ENCODE measurements at regions not wholly inside any gene's neighbourhood (a gene's known extent, or its start where the extent isn't known, plus 50 kb on each side); places are given as distances from the start of the nearest gene placed in this dataset.

DNA sequence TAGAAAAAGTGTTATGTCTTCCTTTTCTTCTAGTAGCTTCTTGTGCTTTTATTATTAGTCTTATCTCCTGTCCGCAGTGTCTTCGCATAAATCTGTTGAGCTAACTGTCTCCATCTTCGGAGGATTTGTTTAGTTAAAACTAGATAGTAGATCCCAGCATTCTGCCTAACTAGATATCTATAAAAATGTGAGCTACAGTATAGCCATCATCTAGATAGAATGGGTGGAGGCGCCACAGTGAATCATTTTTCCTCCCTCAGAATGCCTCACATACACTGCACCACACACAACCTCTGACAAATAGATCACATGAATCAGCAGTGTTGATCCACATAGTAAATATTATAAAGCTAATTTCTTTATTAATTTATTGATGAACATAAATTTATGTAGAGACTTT is 220.3 kb upstream of the GAS1 start:
- TF ChIP-seq, protein P1, sequence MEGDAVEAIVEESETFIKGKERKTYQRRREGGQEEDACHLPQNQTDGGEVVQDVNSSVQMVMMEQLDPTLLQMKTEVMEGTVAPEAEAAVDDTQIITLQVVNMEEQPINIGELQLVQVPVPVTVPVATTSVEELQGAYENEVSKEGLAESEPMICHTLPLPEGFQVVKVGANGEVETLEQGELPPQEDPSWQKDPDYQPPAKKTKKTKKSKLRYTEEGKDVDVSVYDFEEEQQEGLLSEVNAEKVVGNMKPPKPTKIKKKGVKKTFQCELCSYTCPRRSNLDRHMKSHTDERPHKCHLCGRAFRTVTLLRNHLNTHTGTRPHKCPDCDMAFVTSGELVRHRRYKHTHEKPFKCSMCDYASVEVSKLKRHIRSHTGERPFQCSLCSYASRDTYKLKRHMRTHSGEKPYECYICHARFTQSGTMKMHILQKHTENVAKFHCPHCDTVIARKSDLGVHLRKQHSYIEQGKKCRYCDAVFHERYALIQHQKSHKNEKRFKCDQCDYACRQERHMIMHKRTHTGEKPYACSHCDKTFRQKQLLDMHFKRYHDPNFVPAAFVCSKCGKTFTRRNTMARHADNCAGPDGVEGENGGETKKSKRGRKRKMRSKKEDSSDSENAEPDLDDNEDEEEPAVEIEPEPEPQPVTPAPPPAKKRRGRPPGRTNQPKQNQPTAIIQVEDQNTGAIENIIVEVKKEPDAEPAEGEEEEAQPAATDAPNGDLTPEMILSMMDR (IDR thresholded peaks at IDR 0.05; ENCODE audit: low read depth, low read length), result no peak
- TF ChIP-seq EZH2phosphoT487 (IDR thresholded peaks at IDR 0.05; ENCODE audit: low read depth), result no peak
